IMR-90 (cell line): ENCODE measurements at regions not wholly inside any gene's neighbourhood (a gene's known extent, or its start where the extent isn't known, plus 50 kb on each side); places are given as distances from the start of the nearest gene placed in this dataset.

Experiments used
- ATAC-seq: fragments of 200-7000 bp; cut with Tn5 transposase; 2 replicates; pipeline ENCODE4 v1.9.1; 2020; ENCODE audit warnings: low read depth, mild to moderate bottlenecking, moderate library complexity
- BruUV-seq: library from RNA; stranded (reverse); fragments of 400-500 nt; replicated peaks from 2 replicates; lab custom pipeline; 2021; lab: Mats Ljungman, UMichigan
- CTCF ChIA-PET: fragments of 300-600 bp; formaldehyde crosslinking; extraction: SDS; loops from one replicate; lab custom pipeline; 2021; ENCODE audit warnings: antibody characterized with exemption; lab: Yijun Ruan, JAX
- POLR2A ChIA-PET: fragments of 300-600 bp; sonication (Branson Sonifier 250); formaldehyde crosslinking; loops from one replicate; lab custom pipeline; 2022; ENCODE audit warnings: antibody characterized with exemption; ENCODE audit not compliant: unreplicated experiment; lab: Charles Lee
- DNase-seq: peaks from one replicate; pipeline ENCODE4 v3.0.0; 2013
- H2AFZ ChIP-seq: replicated peaks from 2 replicates; pipeline ENCODE3; 2013; ENCODE audit warnings: low read length, mild to moderate bottlenecking; ENCODE audit not compliant: poor library complexity
- H2AK5ac ChIP-seq: 2 replicates; pipeline ENCODE4 v1.6.1; 2013; ENCODE audit warnings: low read depth, low read length, inconsistent platforms
- H2AK9ac ChIP-seq: replicated peaks from 2 replicates; pipeline ENCODE3; 2013; ENCODE audit warnings: mild to moderate bottlenecking, low read depth, low read length, moderate library complexity; ENCODE audit not compliant: poor library complexity
- H2BK120ac ChIP-seq: 2 replicates; pipeline ENCODE4 v1.6.1; 2013; ENCODE audit warnings: low read depth, low read length, inconsistent platforms
- H2BK15ac ChIP-seq: 3 replicates; pipeline ENCODE4 v1.6.1; 2013; ENCODE audit warnings: low read depth, low read length, inconsistent platforms
- H2BK20ac ChIP-seq: 2 replicates; pipeline ENCODE4 v1.6.1; 2013; ENCODE audit warnings: low read depth, mild to moderate bottlenecking, inconsistent platforms, low read length, moderate library complexity
- H2BK5ac ChIP-seq: 2 replicates; pipeline ENCODE4 v1.6.1; 2013; ENCODE audit warnings: mild to moderate bottlenecking, low read depth, low read length, inconsistent platforms; ENCODE audit not compliant: poor library complexity, severe bottlenecking
- H3K14ac ChIP-seq: replicated peaks from 2 replicates; pipeline ENCODE4 v1.6.1; 2013; ENCODE audit warnings: low read depth, low read length, inconsistent platforms
- H3K18ac ChIP-seq: 2 replicates; pipeline ENCODE4 v1.6.1; 2013; ENCODE audit warnings: low read depth, low read length, control low read depth
- H3K23ac ChIP-seq: 2 replicates; pipeline ENCODE4 v1.6.1; 2013; ENCODE audit warnings: low read depth, low read length, inconsistent platforms
- H3K27ac ChIP-seq: 2 replicates; pipeline ENCODE4 v1.5.1; 2013; ENCODE audit warnings: mild to moderate bottlenecking, control low read depth, low read length; ENCODE audit not compliant: insufficient read depth
- H3K27me3 ChIP-seq: 2 replicates; pipeline ENCODE4 v1.6.1; 2013; ENCODE audit warnings: low read length; ENCODE audit not compliant: control insufficient read depth, insufficient read depth
- H3K36me3 ChIP-seq: 2 replicates; pipeline ENCODE4 v1.6.1; 2013; ENCODE audit warnings: low read length, mixed read lengths; ENCODE audit not compliant: control insufficient read depth, insufficient read depth
- H3K4ac ChIP-seq: 2 replicates; pipeline ENCODE4 v1.6.1; 2013; ENCODE audit warnings: low read depth, low read length, inconsistent platforms
- H3K4me1 ChIP-seq: 2 replicates; pipeline ENCODE4 v1.6.1; 2013; ENCODE audit warnings: low read length, mixed read lengths; ENCODE audit not compliant: control insufficient read depth, insufficient read depth
- H3K4me2 ChIP-seq: 2 replicates; pipeline ENCODE4 v1.6.1; 2013; ENCODE audit warnings: low read depth, mild to moderate bottlenecking, control low read depth, low read length, moderate library complexity
- H3K4me3 ChIP-seq: 2 replicates; pipeline ENCODE4 v1.5.1; 2013; ENCODE audit warnings: low read depth, mild to moderate bottlenecking, control low read depth, low read length, moderate library complexity; ENCODE audit not compliant: insufficient read depth
- H3K56ac ChIP-seq: 2 replicates; pipeline ENCODE4 v1.6.1; 2013; ENCODE audit warnings: low read length, inconsistent platforms; ENCODE audit not compliant: insufficient read depth; ENCODE audit errors: extremely low read depth
- H3K79me1 ChIP-seq, 2 experiments: 2 replicates each; pipeline ENCODE4 v1.6.1; 2013; ENCODE audit warnings: low read length in 2 of 2, inconsistent platforms in 1 of 2, low read depth in 1 of 2
- H3K9ac ChIP-seq: 2 replicates; pipeline ENCODE4 v1.6.1; 2013; ENCODE audit warnings: low read depth, low read length, control low read depth
- H3K9me1 ChIP-seq: 2 replicates; pipeline ENCODE4 v1.6.1; 2013; ENCODE audit warnings: low read length, inconsistent platforms; ENCODE audit not compliant: insufficient read depth
- H3K9me3 ChIP-seq: 2 replicates; pipeline ENCODE4 v1.6.1; 2013; ENCODE audit warnings: low read length; ENCODE audit not compliant: control insufficient read depth, insufficient read depth
- H4K20me1 ChIP-seq: 2 replicates; pipeline ENCODE4 v1.6.1; 2013; ENCODE audit warnings: low read length, inconsistent platforms; ENCODE audit not compliant: insufficient read depth
- H4K5ac ChIP-seq: 2 replicates; pipeline ENCODE4 v1.6.1; 2013; ENCODE audit warnings: mild to moderate bottlenecking, low read depth, low read length, control low read depth
- H4K8ac ChIP-seq, 2 experiments: 2 replicates each; pipeline ENCODE4 v1.6.1; 2013; ENCODE audit warnings: low read depth in 2 of 2, low read length in 2 of 2, control low read depth in 1 of 2, inconsistent platforms in 1 of 2
- H4K91ac ChIP-seq: 2 replicates; pipeline ENCODE4 v1.6.1; 2013; ENCODE audit warnings: low read depth, low read length, inconsistent platforms; ENCODE audit not compliant: insufficient read depth
- BHLHE40 ChIP-seq: fragments of 150-350 bp; IDR thresholded peaks from 2 replicates; pipeline ENCODE4 v1.6.1; 2016; ENCODE audit warnings: mild to moderate bottlenecking, low read depth, low read length
- CEBPB ChIP-seq: IDR thresholded peaks from 2 replicates; pipeline ENCODE4 v1.6.1; 2012; ENCODE audit warnings: low read depth, low read length, improper control_type of control experiment
- CHD1 ChIP-seq: IDR thresholded peaks from 2 replicates; pipeline ENCODE4 v1.6.1; 2012; ENCODE audit warnings: low read depth, low read length, improper control_type of control experiment
- CTCF ChIP-seq: conservative IDR thresholded peaks from 2 replicates; pipeline ENCODE4 v1.5.1; 2012; ENCODE audit warnings: mild to moderate bottlenecking, low read depth, low read length, improper control_type of control experiment
- MAFK ChIP-seq: IDR thresholded peaks from 2 replicates; pipeline ENCODE4 v1.6.1; 2012; ENCODE audit warnings: low read depth, low read length, improper control_type of control experiment
- MAZ ChIP-seq: IDR thresholded peaks from 2 replicates; pipeline ENCODE4 v1.6.1; 2012; ENCODE audit warnings: low read depth, mild to moderate bottlenecking, low read length, improper control_type of control experiment, moderate library complexity, borderline replicate concordance
- MXI1 ChIP-seq: IDR thresholded peaks from 2 replicates; pipeline ENCODE4 v1.6.1; 2012; ENCODE audit warnings: low read depth, mild to moderate bottlenecking, low read length, moderate library complexity, borderline replicate concordance
- POLR2A ChIP-seq: IDR thresholded peaks from 2 replicates; pipeline ENCODE4 v1.6.1; 2012; ENCODE audit warnings: mild to moderate bottlenecking, low read depth, low read length
- RAD21 ChIP-seq: IDR thresholded peaks from 2 replicates; pipeline ENCODE4 v1.6.1; 2012; ENCODE audit warnings: low read length, improper control_type of control experiment
- RCOR1 ChIP-seq: IDR thresholded peaks from 2 replicates; pipeline ENCODE4 v1.6.1; 2012; ENCODE audit warnings: mild to moderate bottlenecking, low read length, improper control_type of control experiment; ENCODE audit not compliant: insufficient replicate concordance
- RFX5 ChIP-seq: IDR thresholded peaks from 2 replicates; pipeline ENCODE4 v1.8.0; 2012; ENCODE audit warnings: low read depth, mild to moderate bottlenecking, low read length, moderate library complexity
- SMC3 ChIP-seq: fragments of 150-350 bp; IDR thresholded peaks from 2 replicates; pipeline ENCODE4 v1.6.1; 2016; ENCODE audit warnings: low read depth, mild to moderate bottlenecking, antibody characterized with exemption, low read length, moderate library complexity
- USF2 ChIP-seq: fragments of 150-350 bp; IDR thresholded peaks from 2 replicates; pipeline ENCODE4 v1.6.1; 2017; ENCODE audit warnings: mild to moderate bottlenecking, antibody characterized with exemption, low read length, low read depth
- WGBS, 2 experiments: methylation state at CpG; one replicate each; pipeline versions ENCODE4 v1.1.5 to v1.1.7; 2013; ENCODE audit warnings: missing lambda C conversion rate in 2 of 2; ENCODE audit not compliant: insufficient read length in 1 of 2; ENCODE audit errors: extremely low coverage in 2 of 2; 5-methylcytosine and 5-hydroxymethylcytosine counted together
- dilution Hi-C: fragments of 300-500 bp; cut with HindIII; formaldehyde crosslinking; loops from one replicate; pipeline ENCODE4 v1.14.3; 2018; ENCODE audit warnings: low sequenced_read_pairs; ENCODE audit not compliant: unreplicated experiment
- in situ Hi-C: fragments of 300-500 bp; cut with MboI; formaldehyde crosslinking; loops from 3 replicates; pipeline ENCODE4 v1.14.3; 2019; ENCODE audit warnings: low sequenced_read_pairs, inconsistent platforms, mixed read lengths
- intact Hi-C: fragments of 100-400 bp; cut with micrococcal nuclease; formaldehyde crosslinking; loops from 2 replicates; pipeline ENCODE4 v1.10.0; 2022
- TF ChIP-seq, protein P1 (sequence below): fragments of 150-350 bp; IDR thresholded peaks from 2 replicates; pipeline ENCODE4 v1.6.1; 2016; ENCODE audit warnings: low read depth, mild to moderate bottlenecking, low read length, moderate library complexity, borderline replicate concordance

DNA sequence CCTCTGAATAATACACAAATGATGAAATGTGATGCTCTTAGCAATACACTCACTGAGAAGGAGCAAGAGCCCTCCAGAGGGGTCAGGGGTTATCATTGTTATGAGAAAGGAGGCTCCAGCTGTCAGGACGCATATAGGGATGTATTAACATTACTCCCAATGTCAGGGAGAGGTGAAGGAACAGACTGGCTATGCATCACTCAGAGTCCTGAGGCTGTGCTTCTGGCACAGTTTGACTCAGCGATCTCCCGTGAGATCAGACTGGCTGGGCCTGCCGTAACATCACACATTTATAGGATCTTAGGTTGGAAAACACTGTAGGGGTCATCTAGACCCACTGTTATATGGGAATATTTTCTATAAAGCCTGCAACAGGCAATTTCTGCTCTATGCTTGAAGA lies 226.5 kb upstream of the GLRA1 start:
- H3K4me2 ChIP-seq, result no peak overlapping the region
- no peak overlapping the region for H2BK5ac ChIP-seq
- H3K36me3 ChIP-seq, result no peaks in the 10 kb centered on the region
- no peak overlapping the region for H2BK120ac ChIP-seq
- H4K91ac ChIP-seq, result no peak overlapping the region
- ATAC-seq (no peak), DNase-seq (no peak)
- no peaks in the 10 kb centered on the region for H4K20me1 ChIP-seq
- no peak overlapping the region for H2AK5ac ChIP-seq
- H3K23ac ChIP-seq, result no peak overlapping the region
- H3K4ac ChIP-seq, result no peak overlapping the region
- no peak overlapping the region for H2BK15ac ChIP-seq
- no peaks in the 10 kb centered on the region for H3K9me1 ChIP-seq
- WGBS, 2 experiments, result no CpG with 5 or more reads among the region's 4 CpGs
- H2BK20ac ChIP-seq, result no peak overlapping the region
- no peaks in the 10 kb centered on the region for H3K27me3 ChIP-seq
- H3K18ac ChIP-seq, result no peak overlapping the region
- no peak overlapping the region for H2AFZ ChIP-seq
- H3K9ac ChIP-seq, result no peak overlapping the region
- intact Hi-C loops, result no loop called here
- H3K4me1 ChIP-seq, result no peaks in the 10 kb centered on the region
- H2AK9ac ChIP-seq, result no peak overlapping the region
- H3K14ac ChIP-seq, result no peak overlapping the region
- no peak overlapping the region for H4K5ac ChIP-seq
- no peak overlapping the region for H3K56ac ChIP-seq
- H3K79me1 ChIP-seq, result no peaks in the 10 kb centered on the region
- in situ Hi-C loops, result no loop called here
- TF ChIP-seq CTCF (no peak), MXI1 (no peak), CEBPB (no peak), SMC3 (no peak), RFX5 (no peak), RCOR1 (no peak), RAD21 (no peak), BHLHE40 (no peak), MAFK (no peak), USF2 (no peak), CHD1 (no peak), POLR2A (no peak), MAZ (no peak)
- TF ChIP-seq, protein P1, sequence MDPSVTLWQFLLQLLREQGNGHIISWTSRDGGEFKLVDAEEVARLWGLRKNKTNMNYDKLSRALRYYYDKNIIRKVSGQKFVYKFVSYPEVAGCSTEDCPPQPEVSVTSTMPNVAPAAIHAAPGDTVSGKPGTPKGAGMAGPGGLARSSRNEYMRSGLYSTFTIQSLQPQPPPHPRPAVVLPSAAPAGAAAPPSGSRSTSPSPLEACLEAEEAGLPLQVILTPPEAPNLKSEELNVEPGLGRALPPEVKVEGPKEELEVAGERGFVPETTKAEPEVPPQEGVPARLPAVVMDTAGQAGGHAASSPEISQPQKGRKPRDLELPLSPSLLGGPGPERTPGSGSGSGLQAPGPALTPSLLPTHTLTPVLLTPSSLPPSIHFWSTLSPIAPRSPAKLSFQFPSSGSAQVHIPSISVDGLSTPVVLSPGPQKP, result no peak
- H3K27ac ChIP-seq, result no peak overlapping the region
- ChIA-PET CTCF (no interaction called here), POLR2A (no interaction called here)
- dilution Hi-C loops, result no loop called here
- no peak overlapping the region for H3K4me3 ChIP-seq
- no peak overlapping the region for H4K8ac ChIP-seq
- BruUV-seq, result no TSS peak
- no peaks in the 10 kb centered on the region for H3K9me3 ChIP-seq
